Mucosa of rectum (tissue), 2 donors: ENCODE measurements at regions not wholly inside any gene's neighbourhood (a gene's known extent, or its start where the extent isn't known, plus 50 kb on each side); places are given as distances from the start of the nearest gene placed in this dataset.
"Not testable (repeated sequence)": the region's sequence is repeated elsewhere in the genome, so short reads cannot be mapped to it uniquely, and the experiment has no call there.

Source experiments
- H3K27ac ChIP-seq, 2 donors: one replicate each; pipeline ENCODE4 v1.7.0; 2013; ENCODE audit warnings: inconsistent platforms in 2 of 2, low read depth in 2 of 2, low read length in 2 of 2
- H3K27me3 ChIP-seq, 2 donors: one replicate each; pipeline ENCODE4 v1.7.0; 2013; ENCODE audit warnings: low read length in 2 of 2; ENCODE audit not compliant: control insufficient read depth in 2 of 2, insufficient read depth in 2 of 2
- H3K36me3 ChIP-seq, 2 donors: one replicate each; pipeline ENCODE4 v1.7.0; 2013; ENCODE audit warnings: low read length in 2 of 2; ENCODE audit not compliant: control insufficient read depth in 2 of 2, insufficient read depth in 2 of 2
- H3K4me1 ChIP-seq, 2 donors: one replicate each; pipeline ENCODE4 v1.7.0; 2013; ENCODE audit warnings: low read length in 2 of 2, mild to moderate bottlenecking in 1 of 2; ENCODE audit not compliant: control insufficient read depth in 2 of 2, insufficient read depth in 2 of 2
- H3K4me3 ChIP-seq, 2 donors: one replicate each; pipeline ENCODE4 v1.7.0; 2013; ENCODE audit warnings: low read length in 2 of 2
- H3K9ac ChIP-seq, 2 donors: one replicate each; pipeline ENCODE4 v1.7.0; 2013; ENCODE audit warnings: low read length in 2 of 2, low read depth in 1 of 2, mild to moderate bottlenecking in 1 of 2
- H3K9me3 ChIP-seq, 2 donors: one replicate each; pipeline ENCODE4 v1.7.0; 2013; ENCODE audit warnings: low read length in 2 of 2; ENCODE audit not compliant: control insufficient read depth in 2 of 2
- donor health status: healthy.
- donor health status: Normal muscosa, but diverticular disease.

DNA sequence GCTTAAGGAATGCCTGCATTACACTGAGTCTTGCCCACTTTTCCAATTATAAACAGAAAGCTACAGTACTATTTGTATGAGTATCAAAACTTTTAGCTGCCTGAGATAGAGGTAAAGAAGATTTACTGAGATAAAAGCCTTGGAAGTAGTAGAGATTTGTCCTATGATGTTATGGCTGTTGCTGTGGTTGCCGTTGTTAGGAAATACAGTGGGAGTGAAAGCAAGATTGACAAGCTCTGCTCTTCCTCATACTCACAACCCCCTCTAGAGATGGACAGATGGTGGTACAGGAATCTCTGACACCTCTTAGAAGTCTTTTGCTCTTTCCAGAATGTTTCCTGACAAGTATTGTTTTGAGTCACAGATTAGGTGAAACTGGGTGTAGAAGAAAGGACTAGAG, 242.5 kb downstream of the RPIA start:
- Histone ChIP-seq H3K27ac (no peak overlapping the region), H3K27me3 (no peaks in the 10 kb centered on the region), H3K9ac (no peak overlapping the region), H3K4me3 (no peak overlapping the region), H3K4me1 (no peaks in the 10 kb centered on the region), H3K9me3 (no peaks in the 10 kb centered on the region), H3K36me3 (no peaks in the 10 kb centered on the region)

DNA sequence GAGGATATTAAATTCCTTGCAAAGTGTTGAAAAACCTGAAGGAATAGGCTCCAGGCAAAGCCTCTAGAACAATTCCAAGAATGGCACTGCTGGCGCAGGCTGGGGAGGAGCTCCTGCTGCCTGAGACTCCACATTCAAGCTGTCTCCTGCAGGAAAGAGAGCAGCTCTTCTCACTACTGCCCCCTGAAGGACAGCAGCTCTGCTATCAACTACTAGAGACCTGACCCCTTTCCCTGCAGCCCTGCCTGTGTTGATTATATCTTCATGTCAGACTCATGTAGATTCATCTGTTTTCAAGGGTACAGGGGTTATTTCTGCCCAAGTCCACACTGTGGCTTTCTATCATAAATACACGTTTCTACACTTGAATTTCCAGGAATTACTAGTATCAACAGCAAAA, 249.7 kb downstream of the RPIA start:
- H3K9ac ChIP-seq = not testable (repeated sequence)

DNA sequence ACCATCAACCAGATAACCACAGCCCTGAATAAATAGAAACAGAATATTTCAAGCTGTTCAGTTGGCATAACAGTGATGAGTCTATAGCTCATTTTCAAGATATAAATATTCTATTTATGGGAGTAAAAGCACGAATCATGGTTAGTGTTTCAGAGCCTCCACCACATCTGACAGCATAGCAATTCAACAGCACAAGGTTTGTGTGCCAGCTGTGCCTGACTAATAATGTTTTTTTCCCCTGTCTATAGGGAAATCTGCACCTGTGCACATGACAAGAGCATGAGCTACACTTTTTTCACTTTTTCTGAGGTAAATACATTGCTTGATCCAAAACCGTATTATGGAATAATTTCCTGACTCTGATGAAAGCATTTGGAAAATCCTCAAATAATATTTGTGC, 251.3 kb downstream of the RPIA start:
- Histone ChIP-seq H3K36me3 (no peaks in the 10 kb centered on the region), H3K9ac (no peak overlapping the region), H3K9me3 (no peaks in the 10 kb centered on the region), H3K4me3 (no peak overlapping the region), H3K4me1 (no peaks in the 10 kb centered on the region), H3K27ac (no peak overlapping the region), H3K27me3 (peaks cover 0 to 3% of the 10 kb centered on the region in 2 donors)

More for the DNA sequence above, 249.7 kb downstream of the RPIA start:
- H3K4me1 ChIP-seq, H3K27me3 ChIP-seq, H3K27ac ChIP-seq, H3K36me3 ChIP-seq, H3K4me3 ChIP-seq, H3K9me3 ChIP-seq: not testable (repeated sequence)

DNA sequence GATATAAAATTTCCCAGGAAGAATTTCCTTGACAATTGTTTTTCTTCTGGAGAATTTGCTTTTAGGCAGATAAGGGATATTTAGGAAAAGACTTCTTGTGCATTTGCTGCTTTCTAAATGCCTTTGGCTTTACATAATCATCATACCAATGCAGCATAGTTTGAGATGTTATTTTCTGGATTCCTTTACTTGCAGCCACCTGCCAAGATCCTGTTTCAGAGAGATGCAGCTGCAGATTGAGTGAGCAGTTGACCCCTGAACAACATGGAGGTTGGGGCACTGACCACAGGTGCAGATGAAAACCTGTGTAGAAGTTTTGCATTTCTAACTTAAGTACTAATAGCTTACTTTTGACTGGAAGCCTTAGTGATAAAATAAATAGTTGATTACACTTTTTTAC, 257.9 kb downstream of the RPIA start:
- H3K9me3 ChIP-seq = no peaks in the 10 kb centered on the region
- H3K4me3 ChIP-seq = no peak overlapping the region
- no peaks in the 10 kb centered on the region for H3K4me1 ChIP-seq
- no peaks in the 10 kb centered on the region for H3K36me3 ChIP-seq
- no peak overlapping the region for H3K9ac ChIP-seq
- no peak overlapping the region for H3K27ac ChIP-seq
- peaks cover 0 to 2% of the 10 kb centered on the region in 2 donors for H3K27me3 ChIP-seq

DNA sequence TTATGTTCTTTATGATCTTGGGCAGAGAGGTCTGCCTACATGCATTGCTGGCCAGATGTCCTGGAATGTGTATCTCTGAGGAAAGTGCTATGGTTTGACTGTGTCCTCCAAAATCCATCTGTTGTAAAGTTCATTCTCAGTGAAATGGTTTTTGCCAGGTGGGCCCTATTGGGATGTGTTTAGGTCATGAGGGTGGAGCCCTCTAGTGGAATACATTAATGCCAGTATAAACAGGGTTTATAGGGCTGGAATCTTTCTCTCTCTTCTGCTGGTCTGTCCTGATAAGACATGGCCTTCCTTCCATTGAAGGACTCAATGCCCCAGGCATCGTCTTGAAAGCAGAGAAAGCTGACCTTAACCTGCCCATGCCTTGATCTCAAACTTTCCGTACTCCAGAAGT, 258.5 kb downstream of the RPIA start:
- no peaks in the 10 kb centered on the region for H3K4me1 ChIP-seq
- H3K4me3 ChIP-seq = no peak overlapping the region
- no peaks in the 10 kb centered on the region for H3K9me3 ChIP-seq
- H3K27ac ChIP-seq = no peak overlapping the region
- H3K36me3 ChIP-seq = no peaks in the 10 kb centered on the region
- no peak overlapping the region for H3K9ac ChIP-seq
- H3K27me3 ChIP-seq = peaks cover 0 to 2% of the 10 kb centered on the region in 2 donors

DNA sequence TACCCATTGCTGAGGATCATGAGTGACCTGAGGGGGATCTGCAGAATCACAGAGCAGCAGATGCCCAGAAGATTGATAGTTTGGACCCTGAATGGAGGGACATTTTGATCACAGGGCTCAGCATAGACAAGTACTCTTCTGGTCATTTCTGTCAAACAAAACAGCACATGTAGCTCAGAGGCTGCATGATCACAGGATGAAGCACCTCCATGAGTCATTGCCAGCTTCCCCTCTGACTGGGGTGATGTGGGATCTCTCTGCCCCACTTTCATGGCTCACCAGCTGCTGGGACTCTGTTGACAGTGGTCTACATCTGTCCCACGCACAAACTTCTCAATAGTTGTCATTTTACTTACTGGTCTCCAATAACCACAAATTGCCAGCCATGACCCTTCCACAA, 264.1 kb downstream of the RPIA start:
- Histone ChIP-seq H3K4me3 (no peak overlapping the region), H3K36me3 (no peaks in the 10 kb centered on the region), H3K27ac (no peak overlapping the region), H3K9me3 (no peaks in the 10 kb centered on the region), H3K4me1 (no peaks in the 10 kb centered on the region), H3K9ac (no peak overlapping the region), H3K27me3 (peaks cover 0 to 2% of the 10 kb centered on the region in 2 donors)

DNA sequence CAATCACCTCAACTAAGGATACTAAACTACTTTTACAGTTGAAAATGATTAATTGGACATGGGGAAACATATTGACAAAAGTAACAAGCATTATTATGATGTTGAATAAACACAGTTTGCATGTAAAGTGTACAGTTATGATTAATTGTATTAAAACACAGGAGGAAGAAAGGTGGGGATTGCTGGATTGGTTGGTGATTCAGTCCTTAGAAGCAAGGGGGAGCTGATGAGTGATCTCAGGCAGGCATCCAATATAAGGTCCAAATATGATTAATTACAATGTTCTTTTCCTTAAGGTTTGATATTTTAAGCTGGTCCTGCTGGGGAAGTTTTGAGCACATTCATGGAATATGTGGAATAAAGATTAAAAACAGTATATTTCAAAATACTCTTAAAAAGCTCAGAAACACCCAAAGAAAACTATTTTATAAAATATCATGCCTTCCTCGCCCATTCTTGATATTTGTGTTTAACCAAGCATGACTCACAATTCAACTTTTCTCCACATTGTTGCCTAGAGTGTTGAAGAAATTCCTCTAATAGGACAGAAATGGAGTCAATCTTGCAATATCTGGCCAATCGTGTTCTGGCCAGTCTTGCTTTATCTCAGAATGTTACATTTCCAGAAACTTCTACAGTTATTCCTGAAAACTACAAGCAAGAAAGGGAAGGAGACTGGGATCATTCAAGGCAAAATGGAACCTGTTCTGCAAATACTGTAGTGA, 268.2 kb downstream of the RPIA start:
- Histone ChIP-seq H3K9me3 (no peaks in the 10 kb centered on the region), H3K4me1 (no peaks in the 10 kb centered on the region), H3K36me3 (no peaks in the 10 kb centered on the region), H3K4me3 (no peak overlapping the region), H3K9ac (no peak overlapping the region), H3K27ac (no peak overlapping the region), H3K27me3 (no peaks in the 10 kb centered on the region)

DNA sequence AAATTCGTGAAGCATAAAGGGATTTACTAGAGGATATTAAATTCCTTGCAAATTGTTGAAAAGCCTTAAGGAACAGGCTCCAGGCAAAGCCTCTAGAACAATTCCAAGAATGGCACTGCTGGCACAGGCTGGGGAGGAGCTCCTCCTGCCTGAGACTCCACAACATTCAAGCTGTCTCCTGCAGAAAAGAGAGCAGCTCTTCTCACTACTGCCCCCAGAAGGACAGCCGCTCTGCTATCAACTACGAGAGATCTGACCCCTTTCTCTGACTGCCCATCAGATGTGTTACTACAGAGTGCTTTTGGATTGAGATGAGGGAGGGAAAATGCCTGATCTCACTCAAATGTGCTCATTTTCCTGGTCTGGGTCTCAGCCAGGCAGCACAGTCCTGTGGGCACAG, 269.9 kb downstream of the RPIA start:
- H3K4me3 ChIP-seq, H3K27me3 ChIP-seq, H3K36me3 ChIP-seq, H3K9ac ChIP-seq, H3K4me1 ChIP-seq, H3K9me3 ChIP-seq, H3K27ac ChIP-seq: not testable (repeated sequence)

DNA sequence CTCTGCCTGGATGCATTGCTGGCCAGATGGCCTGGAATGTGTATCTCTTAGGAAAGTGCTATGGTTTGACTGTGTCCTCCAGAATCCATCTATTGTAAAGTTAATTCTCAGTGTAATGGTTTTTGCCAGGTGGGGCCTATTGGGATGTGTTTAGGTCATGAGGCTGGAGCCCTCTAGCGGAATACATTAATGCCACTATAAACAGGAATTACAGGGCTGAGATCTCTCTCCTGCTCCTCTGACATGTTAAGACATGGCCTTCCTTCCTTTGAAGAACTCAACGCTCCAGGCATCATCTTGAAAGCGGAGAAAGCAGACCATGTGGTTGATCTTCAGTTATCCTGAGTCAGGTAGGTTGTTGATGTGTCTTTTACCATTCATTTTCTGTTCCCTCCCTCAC, 276.4 kb downstream of the RPIA start:
- no peaks in the 10 kb centered on the region for H3K27me3 ChIP-seq
- no peaks in the 10 kb centered on the region for H3K36me3 ChIP-seq
- no peak overlapping the region for H3K9ac ChIP-seq
- H3K4me3 ChIP-seq = no peak overlapping the region
- H3K9me3 ChIP-seq = no peaks in the 10 kb centered on the region
- H3K27ac ChIP-seq = no peak overlapping the region
- no peaks in the 10 kb centered on the region for H3K4me1 ChIP-seq

DNA sequence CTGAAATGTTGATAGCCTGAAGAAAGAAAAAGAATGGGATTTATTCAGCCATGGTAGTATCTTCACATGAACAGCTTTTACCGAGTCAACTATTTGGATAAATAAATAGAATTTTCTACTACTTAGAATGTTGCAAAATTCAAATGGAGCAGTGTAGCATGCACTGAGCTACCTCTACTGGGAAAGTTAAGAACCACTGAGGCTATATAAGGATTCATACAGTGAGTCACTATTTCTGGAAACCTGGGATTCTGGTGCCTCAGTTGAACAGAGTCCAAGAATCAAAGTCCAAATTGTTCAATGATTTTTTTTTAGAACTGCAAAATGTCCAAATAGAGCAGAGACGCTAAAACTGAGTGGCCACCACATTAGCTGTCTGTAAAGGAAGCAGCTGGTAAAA, 286.5 kb downstream of the RPIA start:
- H3K9ac ChIP-seq, H3K27me3 ChIP-seq, H3K4me1 ChIP-seq, H3K36me3 ChIP-seq, H3K4me3 ChIP-seq, H3K27ac ChIP-seq, H3K9me3 ChIP-seq: not testable (repeated sequence)

DNA sequence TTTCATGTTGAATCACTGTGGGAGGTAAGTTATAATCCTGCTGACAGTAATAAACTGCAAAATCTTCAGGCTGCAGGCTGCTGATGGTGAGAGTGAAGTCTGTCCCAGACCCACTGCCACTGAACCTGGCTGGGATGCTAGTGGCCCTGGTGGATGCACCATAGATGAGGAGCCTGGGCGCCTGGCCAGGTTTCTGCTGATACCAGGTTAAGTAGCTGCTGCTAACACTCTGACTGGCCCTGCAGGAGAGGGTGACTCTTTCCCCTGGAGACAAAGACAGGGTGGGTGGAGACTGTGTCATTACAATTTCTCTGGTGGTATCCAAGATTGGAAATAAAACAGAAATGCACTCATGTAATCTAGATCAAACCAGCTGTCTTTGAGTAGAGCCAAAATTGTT, 287.0 kb downstream of the RPIA start:
- H3K36me3 ChIP-seq, H3K9me3 ChIP-seq, H3K27ac ChIP-seq, H3K27me3 ChIP-seq, H3K4me3 ChIP-seq, H3K4me1 ChIP-seq, H3K9ac ChIP-seq: not testable (repeated sequence)
